ENCODE measurements at regions not wholly inside any gene's neighbourhood (a gene's known extent, or its start where the extent isn't known, plus 50 kb on each side); places are given as distances from the start of the nearest gene placed in this dataset.

DNA sequence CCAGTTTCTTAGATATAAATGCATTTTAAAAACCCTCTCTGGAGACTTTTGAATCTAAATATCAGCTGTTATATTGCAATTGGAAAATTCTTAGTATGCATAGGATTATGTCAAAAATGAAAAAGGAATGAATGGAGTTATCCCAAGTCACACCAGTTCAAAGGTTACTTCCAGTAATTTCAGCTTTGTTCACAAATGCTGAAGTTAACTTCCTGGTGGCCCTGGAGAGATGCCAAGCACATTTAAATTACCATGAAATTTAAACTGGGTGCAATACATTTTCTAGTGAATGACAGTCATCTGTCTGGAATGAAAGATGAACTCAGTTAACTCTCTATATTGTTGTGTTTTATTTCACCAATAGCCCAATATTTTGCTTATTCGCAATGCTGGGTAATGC lies 753.9 kb downstream of the SUCLG1 start:
- in situ Hi-C loops (cut with HindIII; ENCODE audit: low sequenced_read_pairs), result no loop called here
- DNase-seq (ENCODE audit: low read depth, low spot score), result no peak
- H3K4me3 ChIP-seq (ENCODE audit: low read depth, low read length), result no peak overlapping the region
- TF ChIP-seq, protein P1, sequence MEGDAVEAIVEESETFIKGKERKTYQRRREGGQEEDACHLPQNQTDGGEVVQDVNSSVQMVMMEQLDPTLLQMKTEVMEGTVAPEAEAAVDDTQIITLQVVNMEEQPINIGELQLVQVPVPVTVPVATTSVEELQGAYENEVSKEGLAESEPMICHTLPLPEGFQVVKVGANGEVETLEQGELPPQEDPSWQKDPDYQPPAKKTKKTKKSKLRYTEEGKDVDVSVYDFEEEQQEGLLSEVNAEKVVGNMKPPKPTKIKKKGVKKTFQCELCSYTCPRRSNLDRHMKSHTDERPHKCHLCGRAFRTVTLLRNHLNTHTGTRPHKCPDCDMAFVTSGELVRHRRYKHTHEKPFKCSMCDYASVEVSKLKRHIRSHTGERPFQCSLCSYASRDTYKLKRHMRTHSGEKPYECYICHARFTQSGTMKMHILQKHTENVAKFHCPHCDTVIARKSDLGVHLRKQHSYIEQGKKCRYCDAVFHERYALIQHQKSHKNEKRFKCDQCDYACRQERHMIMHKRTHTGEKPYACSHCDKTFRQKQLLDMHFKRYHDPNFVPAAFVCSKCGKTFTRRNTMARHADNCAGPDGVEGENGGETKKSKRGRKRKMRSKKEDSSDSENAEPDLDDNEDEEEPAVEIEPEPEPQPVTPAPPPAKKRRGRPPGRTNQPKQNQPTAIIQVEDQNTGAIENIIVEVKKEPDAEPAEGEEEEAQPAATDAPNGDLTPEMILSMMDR (IDR thresholded peaks at IDR 0.05; ENCODE audit: low read depth, low read length), result no peak

DNA sequence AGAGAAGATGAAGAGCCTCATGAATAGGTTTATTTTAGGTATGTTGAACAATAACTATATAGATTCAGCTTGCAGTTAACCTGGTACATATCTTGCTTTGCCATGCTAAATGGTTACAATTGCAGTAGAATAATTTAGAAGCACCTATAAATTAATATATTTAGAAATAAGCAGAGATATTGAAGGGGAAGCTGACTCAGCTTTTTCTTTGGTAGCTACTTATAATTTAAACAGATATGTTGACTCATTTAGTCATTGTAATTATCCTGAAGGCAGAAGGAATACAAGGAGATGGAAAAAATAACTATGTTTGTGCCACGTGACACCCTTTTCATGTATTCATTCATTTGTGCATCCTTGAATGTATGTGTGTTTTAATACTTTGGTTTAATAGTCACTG lies 755.5 kb downstream of the SUCLG1 start:
- no peak overlapping the region for H3K4me3 ChIP-seq (ENCODE audit: low read depth, low read length)
- TF ChIP-seq, protein P1 (IDR thresholded peaks at IDR 0.05; ENCODE audit: low read depth, low read length), result no peak
- no peak for DNase-seq (ENCODE audit: low read depth, low spot score)
- in situ Hi-C loops (cut with HindIII; ENCODE audit: low sequenced_read_pairs), result no loop called here

- no peak for DNase-seq (ENCODE audit: low read depth, low spot score)
- H3K4me3 ChIP-seq (ENCODE audit: low read depth, low read length), result no peak overlapping the region
- in situ Hi-C loops (cut with HindIII; ENCODE audit: low sequenced_read_pairs), result no loop called here
- TF ChIP-seq, protein P1 (IDR thresholded peaks at IDR 0.05; ENCODE audit: low read depth, low read length), result no peak
Measured at GRCh38 chr2:83696838-83697237, 762.2 kb downstream of the SUCLG1 start.

DNA sequence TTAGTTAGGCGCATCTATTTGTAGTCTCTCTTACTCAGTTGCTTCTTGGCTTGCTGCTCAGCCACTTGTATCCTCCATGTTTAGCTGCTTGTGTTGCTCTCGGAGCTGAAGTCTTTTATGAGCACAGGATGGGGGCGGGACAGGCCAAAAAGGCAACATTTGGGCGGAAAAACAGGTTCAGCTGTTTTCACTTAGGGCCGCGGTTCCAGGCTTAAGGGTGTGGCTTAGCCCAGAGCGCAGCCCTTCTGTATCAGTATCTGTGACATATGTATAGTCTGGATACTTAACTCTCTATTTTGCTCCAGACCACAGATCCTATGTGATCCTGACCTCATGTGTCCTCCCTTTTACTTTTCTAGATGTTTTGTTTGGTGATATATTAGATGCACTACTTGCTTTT lies 763.5 kb downstream of the SUCLG1 start:
- in situ Hi-C loops (cut with HindIII; ENCODE audit: low sequenced_read_pairs), result no loop called here
- no peak for DNase-seq (ENCODE audit: low read depth, low spot score)
- no peak overlapping the region for H3K4me3 ChIP-seq (ENCODE audit: low read depth, low read length)
- TF ChIP-seq, protein P1 (IDR thresholded peaks at IDR 0.05; ENCODE audit: low read depth, low read length), result no peak

DNA sequence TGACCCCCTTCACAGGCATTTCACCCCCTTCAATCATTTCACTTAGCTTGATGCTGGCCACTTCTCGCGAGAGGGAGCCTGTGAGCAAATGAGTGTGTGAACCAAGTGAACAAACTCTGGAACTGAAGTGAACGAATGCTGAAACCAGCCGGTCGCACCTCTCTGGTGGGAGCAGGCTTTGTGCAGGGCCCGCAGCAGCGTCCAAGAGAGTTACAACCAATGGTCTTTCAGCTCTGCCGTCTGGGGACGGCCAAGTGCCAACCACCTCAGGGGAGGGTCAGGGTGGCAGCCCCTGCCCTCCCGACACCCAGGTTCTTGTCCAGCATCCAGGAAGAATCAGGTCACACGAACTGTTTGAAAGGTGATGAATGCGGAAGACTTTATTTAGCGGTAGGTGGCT lies 764.0 kb downstream of the SUCLG1 start:
- TF ChIP-seq, protein P1 (IDR thresholded peaks at IDR 0.05; ENCODE audit: low read depth, low read length), result no peak
- no peak overlapping the region for H3K4me3 ChIP-seq (ENCODE audit: low read depth, low read length)
- in situ Hi-C loops (cut with HindIII; ENCODE audit: low sequenced_read_pairs), result no loop called here
- DNase-seq (ENCODE audit: low read depth, low spot score), result no peak

GRCh38 chr2:83689402-83689801 lies 769.7 kb downstream of the SUCLG1 start:
- no peak for DNase-seq (ENCODE audit: low read depth, low spot score)
- TF ChIP-seq, protein P1 (IDR thresholded peaks at IDR 0.05; ENCODE audit: low read depth, low read length), result no peak
- in situ Hi-C loops (cut with HindIII; ENCODE audit: low sequenced_read_pairs), result no loop called here
- H3K4me3 ChIP-seq (ENCODE audit: low read depth, low read length), result no peak overlapping the region

GRCh38 chr2:83686863-83687262 lies 772.2 kb downstream of the SUCLG1 start:
- no peak overlapping the region for H3K4me3 ChIP-seq (ENCODE audit: low read depth, low read length)
- in situ Hi-C loops (cut with HindIII; ENCODE audit: low sequenced_read_pairs), result no loop called here
- no peak for DNase-seq (ENCODE audit: low read depth, low spot score)
- TF ChIP-seq, protein P1 (IDR thresholded peaks at IDR 0.05; ENCODE audit: low read depth, low read length), result no peak

All from astrocyte of the spinal cord (primary cell).